ENCODE measurements at regions not wholly inside any gene's neighbourhood (a gene's known extent, or its start where the extent isn't known, plus 50 kb on each side); places are given as distances from the start of the nearest gene placed in this dataset.

- Histone ChIP-seq H3K36me3 (ENCODE audit: control insufficient read depth in 2 of 2, insufficient read depth in 2 of 2, low read length in 2 of 2) (no peaks in the 10 kb centered on the region), H3K9me3 (ENCODE audit: control insufficient read depth in 2 of 2, low read length in 2 of 2) (no peaks in the 10 kb centered on the region), H3K27me3 (ENCODE audit: control insufficient read depth in 2 of 2, insufficient read depth in 2 of 2, low read length in 2 of 2) (no peaks in the 10 kb centered on the region), H3K9ac (ENCODE audit: low read depth in 1 of 2, low read length in 2 of 2) (no peak overlapping the region), H3K4me1 (ENCODE audit: control insufficient read depth in 2 of 2, insufficient read depth in 2 of 2, low read length in 2 of 2) (no peaks in the 10 kb centered on the region), H3K27ac (ENCODE audit: low read depth in 2 of 2, low read length in 2 of 2) (no peak overlapping the region), H3K4me3 (ENCODE audit: low read length in 2 of 2) (no peak overlapping the region)
Observed at GRCh38 chr2:67881816-67882215, 181.0 kb downstream of the C1D start.

GRCh38 chr2:67883316-67884087 lies 179.3 kb downstream of the C1D start:
- Histone ChIP-seq H3K9me3 (ENCODE audit: control insufficient read depth in 2 of 2, low read length in 2 of 2) (no peaks in the 10 kb centered on the region), H3K27me3 (ENCODE audit: control insufficient read depth in 2 of 2, insufficient read depth in 2 of 2, low read length in 2 of 2) (no peaks in the 10 kb centered on the region)

DNA sequence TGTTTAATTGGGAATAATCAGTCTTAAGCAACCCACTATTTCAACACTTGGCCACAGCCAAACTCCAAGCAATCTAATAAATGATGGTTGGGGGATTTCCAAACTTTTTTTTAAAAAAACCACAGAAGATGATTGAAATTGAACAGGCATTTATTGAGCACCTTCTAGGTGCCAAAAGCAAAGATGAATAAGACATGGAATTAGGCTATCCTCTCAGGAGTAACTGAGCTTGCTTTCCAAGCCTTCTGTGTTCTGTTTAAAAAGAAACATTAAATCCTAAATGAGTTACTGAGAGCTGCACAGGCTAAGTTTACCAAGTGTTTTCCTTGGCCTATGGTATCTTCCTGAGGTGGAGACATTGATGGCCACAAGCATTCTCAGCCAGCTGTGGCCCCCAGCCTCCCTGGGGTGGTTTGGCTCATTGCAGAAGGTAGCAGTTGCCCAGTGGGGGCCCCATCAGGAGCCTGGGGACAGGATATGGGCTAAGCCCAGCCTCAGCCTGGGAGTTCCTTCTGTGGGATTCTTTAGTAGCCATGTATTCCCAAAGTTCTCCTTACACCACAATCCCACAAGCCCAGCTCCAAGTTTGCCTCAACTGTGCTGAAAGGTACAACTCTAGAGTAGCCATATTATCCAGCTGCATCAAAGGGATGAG lies 174.3 kb downstream of the C1D start:
- H3K27me3 ChIP-seq (ENCODE audit: control insufficient read depth in 2 of 2, insufficient read depth in 2 of 2, low read length in 2 of 2) = no peaks in the 10 kb centered on the region
- no peak overlapping the region for H3K4me3 ChIP-seq (ENCODE audit: low read length in 2 of 2)
- no peak overlapping the region for H3K27ac ChIP-seq (ENCODE audit: low read depth in 2 of 2, low read length in 2 of 2)
- no peaks in the 10 kb centered on the region for H3K36me3 ChIP-seq (ENCODE audit: control insufficient read depth in 2 of 2, insufficient read depth in 2 of 2, low read length in 2 of 2)
- no peak overlapping the region for H3K9ac ChIP-seq (ENCODE audit: low read depth in 1 of 2, low read length in 2 of 2)
- H3K9me3 ChIP-seq (ENCODE audit: control insufficient read depth in 2 of 2, low read length in 2 of 2) = no peaks in the 10 kb centered on the region
- no peaks in the 10 kb centered on the region for H3K4me1 ChIP-seq (ENCODE audit: control insufficient read depth in 2 of 2, insufficient read depth in 2 of 2, low read length in 2 of 2)

More at GRCh38 chr2:67883316-67884087, 179.3 kb downstream of the C1D start:
- Histone ChIP-seq H3K27ac (ENCODE audit: low read depth in 2 of 2, low read length in 2 of 2) (no peak overlapping the region), H3K36me3 (ENCODE audit: control insufficient read depth in 2 of 2, insufficient read depth in 2 of 2, low read length in 2 of 2) (no peaks in the 10 kb centered on the region), H3K4me3 (ENCODE audit: low read length in 2 of 2) (no peak overlapping the region), H3K9ac (ENCODE audit: low read depth in 1 of 2, low read length in 2 of 2) (no peak overlapping the region), H3K4me1 (ENCODE audit: control insufficient read depth in 2 of 2, insufficient read depth in 2 of 2, low read length in 2 of 2) (no peaks in the 10 kb centered on the region)

GRCh38 chr2:67889056-67889455 lies 173.7 kb downstream of the C1D start:
- Histone ChIP-seq H3K36me3 (ENCODE audit: control insufficient read depth in 2 of 2, insufficient read depth in 2 of 2, low read length in 2 of 2) (no peaks in the 10 kb centered on the region), H3K9me3 (ENCODE audit: control insufficient read depth in 2 of 2, low read length in 2 of 2) (no peaks in the 10 kb centered on the region), H3K27me3 (ENCODE audit: control insufficient read depth in 2 of 2, insufficient read depth in 2 of 2, low read length in 2 of 2) (no peaks in the 10 kb centered on the region), H3K27ac (ENCODE audit: low read depth in 2 of 2, low read length in 2 of 2) (no peak overlapping the region), H3K4me3 (ENCODE audit: low read length in 2 of 2) (no peak overlapping the region), H3K4me1 (ENCODE audit: control insufficient read depth in 2 of 2, insufficient read depth in 2 of 2, low read length in 2 of 2) (no peaks in the 10 kb centered on the region), H3K9ac (ENCODE audit: low read depth in 1 of 2, low read length in 2 of 2) (no peak overlapping the region)

GRCh38 chr2:67891642-67892041 lies 171.2 kb downstream of the C1D start:
- H3K9me3 ChIP-seq (ENCODE audit: control insufficient read depth in 2 of 2, low read length in 2 of 2) = no peaks in the 10 kb centered on the region
- H3K27ac ChIP-seq (ENCODE audit: low read depth in 2 of 2, low read length in 2 of 2) = no peak overlapping the region
- H3K27me3 ChIP-seq (ENCODE audit: control insufficient read depth in 2 of 2, insufficient read depth in 2 of 2, low read length in 2 of 2) = no peaks in the 10 kb centered on the region
- no peaks in the 10 kb centered on the region for H3K4me1 ChIP-seq (ENCODE audit: control insufficient read depth in 2 of 2, insufficient read depth in 2 of 2, low read length in 2 of 2)
- H3K36me3 ChIP-seq (ENCODE audit: control insufficient read depth in 2 of 2, insufficient read depth in 2 of 2, low read length in 2 of 2) = no peaks in the 10 kb centered on the region
- no peak overlapping the region for H3K9ac ChIP-seq (ENCODE audit: low read depth in 1 of 2, low read length in 2 of 2)
- no peak overlapping the region for H3K4me3 ChIP-seq (ENCODE audit: low read length in 2 of 2)

DNA sequence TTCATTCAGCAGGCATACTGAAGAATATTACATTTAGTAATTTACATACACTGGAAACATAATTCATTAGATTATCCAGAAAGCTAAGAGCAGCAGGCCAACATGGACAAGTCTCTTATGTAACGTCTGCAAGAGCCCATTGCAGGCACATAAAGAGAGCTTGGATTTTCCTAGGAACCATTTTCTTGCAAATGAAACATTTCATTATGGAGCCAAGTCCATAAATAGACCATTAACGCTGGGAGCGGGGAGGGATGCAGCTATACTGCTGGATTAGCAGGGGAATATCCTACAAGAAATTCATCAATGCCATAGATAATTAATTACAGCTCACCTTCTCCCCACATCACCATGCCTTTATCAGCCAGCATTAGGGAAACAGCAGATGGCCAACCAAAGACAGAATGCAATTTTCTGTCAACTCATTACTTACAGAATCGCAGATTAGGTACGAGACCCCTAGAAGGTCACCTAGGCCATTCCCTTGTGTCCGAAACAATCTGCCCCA lies 170.4 kb downstream of the C1D start:
- Histone ChIP-seq H3K4me1 (ENCODE audit: control insufficient read depth in 2 of 2, insufficient read depth in 2 of 2, low read length in 2 of 2) (no peaks in the 10 kb centered on the region), H3K9me3 (ENCODE audit: control insufficient read depth in 2 of 2, low read length in 2 of 2) (no peaks in the 10 kb centered on the region), H3K4me3 (ENCODE audit: low read length in 2 of 2) (no peak overlapping the region), H3K9ac (ENCODE audit: low read depth in 1 of 2, low read length in 2 of 2) (no peak overlapping the region), H3K27me3 (ENCODE audit: control insufficient read depth in 2 of 2, insufficient read depth in 2 of 2, low read length in 2 of 2) (no peaks in the 10 kb centered on the region), H3K36me3 (ENCODE audit: control insufficient read depth in 2 of 2, insufficient read depth in 2 of 2, low read length in 2 of 2) (no peaks in the 10 kb centered on the region), H3K27ac (ENCODE audit: low read depth in 2 of 2, low read length in 2 of 2) (no peak overlapping the region)

DNA sequence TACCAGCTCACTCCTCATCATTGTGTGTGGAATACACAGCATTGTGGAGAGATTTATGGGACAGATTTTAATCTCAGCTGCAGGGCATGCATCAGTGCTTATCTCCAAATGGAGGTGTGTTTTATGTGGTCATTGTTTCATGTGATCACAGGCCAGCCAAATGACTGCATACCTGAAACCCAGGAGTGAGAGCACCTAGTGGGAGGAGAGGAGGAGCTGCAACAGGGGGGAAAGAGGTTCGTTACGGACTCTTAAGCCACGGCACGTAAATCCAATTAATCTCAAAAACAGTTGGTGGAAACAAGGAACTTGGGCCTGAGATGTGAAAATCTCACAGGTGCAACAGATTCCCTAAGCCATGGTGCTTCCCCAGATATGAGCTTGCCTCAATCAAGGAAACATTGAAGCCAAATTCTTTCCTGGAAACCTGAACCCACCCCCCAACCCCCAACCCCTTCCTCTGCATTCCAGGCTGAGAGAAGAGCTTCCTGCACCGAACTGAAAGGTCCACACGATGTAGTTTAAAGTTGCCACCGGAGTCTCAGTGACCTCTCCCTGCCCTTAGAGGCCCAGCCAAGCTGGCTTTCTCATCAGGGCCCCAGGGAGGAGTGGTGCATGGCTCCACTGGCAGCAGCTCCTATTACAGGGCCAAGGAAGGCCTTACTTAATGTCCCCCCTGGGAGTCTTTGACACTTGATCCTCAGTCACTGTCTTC lies 167.4 kb downstream of the C1D start:
- Histone ChIP-seq H3K9ac (ENCODE audit: low read depth in 1 of 2, low read length in 2 of 2) (no peak overlapping the region), H3K36me3 (ENCODE audit: control insufficient read depth in 2 of 2, insufficient read depth in 2 of 2, low read length in 2 of 2) (no peaks in the 10 kb centered on the region), H3K27ac (ENCODE audit: low read depth in 2 of 2, low read length in 2 of 2) (no peak overlapping the region), H3K9me3 (ENCODE audit: control insufficient read depth in 2 of 2, low read length in 2 of 2) (no peaks in the 10 kb centered on the region), H3K4me3 (ENCODE audit: low read length in 2 of 2) (no peak overlapping the region), H3K27me3 (ENCODE audit: control insufficient read depth in 2 of 2, insufficient read depth in 2 of 2, low read length in 2 of 2) (no peaks in the 10 kb centered on the region), H3K4me1 (ENCODE audit: control insufficient read depth in 2 of 2, insufficient read depth in 2 of 2, low read length in 2 of 2) (no peaks in the 10 kb centered on the region)

- H3K36me3 ChIP-seq (ENCODE audit: control insufficient read depth in 2 of 2, insufficient read depth in 2 of 2, low read length in 2 of 2) = no peaks in the 10 kb centered on the region
- H3K27ac ChIP-seq (ENCODE audit: low read depth in 2 of 2, low read length in 2 of 2) = no peak overlapping the region
- no peaks in the 10 kb centered on the region for H3K9me3 ChIP-seq (ENCODE audit: control insufficient read depth in 2 of 2, low read length in 2 of 2)
- no peaks in the 10 kb centered on the region for H3K27me3 ChIP-seq (ENCODE audit: control insufficient read depth in 2 of 2, insufficient read depth in 2 of 2, low read length in 2 of 2)
- no peak overlapping the region for H3K4me3 ChIP-seq (ENCODE audit: low read length in 2 of 2)
- no peak overlapping the region for H3K9ac ChIP-seq (ENCODE audit: low read depth in 1 of 2, low read length in 2 of 2)
- no peaks in the 10 kb centered on the region for H3K4me1 ChIP-seq (ENCODE audit: control insufficient read depth in 2 of 2, insufficient read depth in 2 of 2, low read length in 2 of 2)
Observed at GRCh38 chr2:67896076-67896475, 166.7 kb downstream of the C1D start.

DNA sequence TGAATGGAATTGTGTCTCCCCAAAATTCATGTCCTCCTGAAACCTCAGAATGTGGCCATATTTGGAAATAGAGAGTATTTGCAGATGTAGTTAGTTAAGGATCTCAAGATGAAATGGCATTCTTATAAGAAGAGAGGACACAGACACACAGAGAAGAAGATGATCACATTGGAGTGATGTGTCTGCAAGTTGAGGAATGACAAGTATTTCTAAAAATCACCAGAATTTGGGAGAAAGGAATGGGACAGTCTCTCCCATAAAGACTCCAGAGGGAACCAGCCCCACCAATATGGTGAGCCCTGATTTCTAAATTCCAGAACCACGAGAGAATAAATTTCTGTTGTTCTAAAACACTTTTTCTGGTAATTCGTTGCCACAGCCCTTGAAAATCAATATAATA lies 166.3 kb downstream of the C1D start:
- no peak overlapping the region for H3K27ac ChIP-seq (ENCODE audit: low read depth in 2 of 2, low read length in 2 of 2)

GRCh38 chr2:67898595-67898994 lies 164.2 kb downstream of the C1D start:
- no peak overlapping the region for H3K9ac ChIP-seq (ENCODE audit: low read depth in 1 of 2, low read length in 2 of 2)
- H3K9me3 ChIP-seq (ENCODE audit: control insufficient read depth in 2 of 2, low read length in 2 of 2) = no peaks in the 10 kb centered on the region
- no peaks in the 10 kb centered on the region for H3K27me3 ChIP-seq (ENCODE audit: control insufficient read depth in 2 of 2, insufficient read depth in 2 of 2, low read length in 2 of 2)
- no peaks in the 10 kb centered on the region for H3K4me1 ChIP-seq (ENCODE audit: control insufficient read depth in 2 of 2, insufficient read depth in 2 of 2, low read length in 2 of 2)
- no peak overlapping the region for H3K4me3 ChIP-seq (ENCODE audit: low read length in 2 of 2)
- no peaks in the 10 kb centered on the region for H3K36me3 ChIP-seq (ENCODE audit: control insufficient read depth in 2 of 2, insufficient read depth in 2 of 2, low read length in 2 of 2)
- H3K27ac ChIP-seq (ENCODE audit: low read depth in 2 of 2, low read length in 2 of 2) = no peak overlapping the region

More for the DNA sequence above, 166.3 kb downstream of the C1D start:
- no peaks in the 10 kb centered on the region for H3K27me3 ChIP-seq (ENCODE audit: control insufficient read depth in 2 of 2, insufficient read depth in 2 of 2, low read length in 2 of 2)
- no peaks in the 10 kb centered on the region for H3K9me3 ChIP-seq (ENCODE audit: control insufficient read depth in 2 of 2, low read length in 2 of 2)
- no peaks in the 10 kb centered on the region for H3K4me1 ChIP-seq (ENCODE audit: control insufficient read depth in 2 of 2, insufficient read depth in 2 of 2, low read length in 2 of 2)
- no peak overlapping the region for H3K4me3 ChIP-seq (ENCODE audit: low read length in 2 of 2)
- H3K36me3 ChIP-seq (ENCODE audit: control insufficient read depth in 2 of 2, insufficient read depth in 2 of 2, low read length in 2 of 2) = no peaks in the 10 kb centered on the region
- H3K9ac ChIP-seq (ENCODE audit: low read depth in 1 of 2, low read length in 2 of 2) = no peak overlapping the region

Data from mucosa of rectum (tissue), 2 donors.